ENCODE measurements at regions not wholly inside any gene's neighbourhood (a gene's known extent, or its start where the extent isn't known, plus 50 kb on each side); places are given as distances from the start of the nearest gene placed in this dataset.

- TF ChIP-seq CTCF (IDR thresholded peaks at IDR 0.05; ENCODE audit: low read depth, low read length) (no peak), POLR2A (IDR thresholded peaks at IDR 0.05; ENCODE audit: extremely low read depth, insufficient read length) (no peak)
Measured at GRCh38 chr3:104556372-104557078, 810.2 kb upstream of the ALCAM start.

Measured in NB4 (cell line).